Gastroesophageal sphincter (tissue), 3 donors: ENCODE measurements at regions not wholly inside any gene's neighbourhood (a gene's known extent, or its start where the extent isn't known, plus 50 kb on each side); places are given as distances from the start of the nearest gene placed in this dataset.

Source experiments
- CTCF ChIP-seq, 4 experiments: fragments of 200-600 bp in 2 of 4; fragments of 450-650 bp in 2 of 4; sonication (generic) in 1 of 4; IDR thresholded peaks; one replicate each; pipeline ENCODE4 v1.5.1; 2017 to 2019; ENCODE audit warnings: antibody characterized with exemption in 4 of 4, mild to moderate bottlenecking in 2 of 4, moderate library complexity in 2 of 4
- EP300 ChIP-seq: sonication (generic); formaldehyde crosslinking; IDR thresholded peaks from one replicate; pipeline ENCODE4 v1.6.1; 2017; ENCODE audit warnings: antibody characterized with exemption, mild to moderate bottlenecking
- POLR2A ChIP-seq, 2 donors: fragments of 450-650 bp; IDR thresholded peaks; one replicate each; pipeline ENCODE4 v1.6.1; 2017; ENCODE audit warnings: antibody characterized with exemption in 2 of 2, mild to moderate bottlenecking in 2 of 2, moderate library complexity in 1 of 2

GRCh38 chrX:39534949-39535348 lies 562.8 kb downstream of the BCOR start:
- TF ChIP-seq POLR2A (IDR thresholded peaks at IDR 0.05): no peak
- TF ChIP-seq CTCF (IDR thresholded peaks at IDR 0.05): no peak
- TF ChIP-seq EP300: no peak
